ENCODE measurements at regions not wholly inside any gene's neighbourhood (a gene's known extent, or its start where the extent isn't known, plus 50 kb on each side); places are given as distances from the start of the nearest gene placed in this dataset.
"Not testable (repeated sequence)": the region's sequence is repeated elsewhere in the genome, so short reads cannot be mapped to it uniquely, and the experiment has no call there.

- not testable (repeated sequence) for TF ChIP-seq EZH2 (IDR thresholded peaks at IDR 0.05; ENCODE audit: borderline replicate concordance, low read depth, low read length, poor library complexity, severe bottlenecking)
- peak; percentile 60 for TF ChIP-seq CTCF (conservative IDR thresholded peaks at IDR 0.05; ENCODE audit: low read depth, low read length)
These were observed 126.1 kb downstream of the METRNL start for GRCh38 chr17:83205387-83206035.

All from A673 (cell line).